Testis (tissue), 2 donors: ENCODE measurements at regions not wholly inside any gene's neighbourhood (a gene's known extent, or its start where the extent isn't known, plus 50 kb on each side); places are given as distances from the start of the nearest gene placed in this dataset.
A peak's percentile ranks its signal among the peaks of the same experiment; 100 is the strongest.

Experiments
- DNase-seq: peaks from one replicate; pipeline ENCODE4 v3.0.0-alpha.2; 2019
- H3K27ac ChIP-seq, 2 donors: fragments of 200-600 bp; sonication (generic); one replicate each; pipeline ENCODE4 v1.5.1; 2019
- H3K27me3 ChIP-seq: fragments of 200-600 bp; sonication (generic); one replicate; pipeline ENCODE4 v1.5.1; 2019
- H3K36me3 ChIP-seq: fragments of 200-600 bp; sonication (generic); one replicate; pipeline ENCODE4 v1.5.1; 2017; ENCODE audit warnings: low read depth; ENCODE audit errors: missing control alignments
- H3K4me1 ChIP-seq: fragments of 200-600 bp; sonication (generic); one replicate; pipeline ENCODE4 v1.5.1; 2019
- H3K4me3 ChIP-seq, 2 donors: fragments of 200-600 bp; sonication (generic); one replicate each; pipeline ENCODE4 v1.5.1; 2017 to 2019
- H3K9me3 ChIP-seq: fragments of 200-600 bp; sonication (generic); one replicate; pipeline ENCODE4 v1.5.1; 2017
- POLR2A ChIP-seq: fragments of 450-650 bp; IDR thresholded peaks from one replicate; pipeline ENCODE4 v1.6.1; 2017; ENCODE audit warnings: antibody characterized with exemption, mild to moderate bottlenecking, moderate library complexity
- WGBS, 2 donors: methylation state at CpG; one replicate each; pipeline ENCODE4 v1.1.5; 2018; 5-methylcytosine and 5-hydroxymethylcytosine counted together
- intact Hi-C: fragments of 100-400 bp; cut with DNase I; formaldehyde crosslinking; loops from one replicate; pipeline ENCODE4 v1.15.1; 2023; ENCODE audit warnings: low total_unique reads
- TF ChIP-seq, protein P1 (sequence below), 3 experiments: fragments of 450-650 bp in 2 of 3; fragments of 200-600 bp in 1 of 3; sonication (generic) in 1 of 3; IDR thresholded peaks; one replicate each; pipeline ENCODE4 v1.5.1; 2016 to 2019; ENCODE audit warnings: antibody characterized with exemption in 3 of 3, mild to moderate bottlenecking in 2 of 3, moderate library complexity in 1 of 3

DNA sequence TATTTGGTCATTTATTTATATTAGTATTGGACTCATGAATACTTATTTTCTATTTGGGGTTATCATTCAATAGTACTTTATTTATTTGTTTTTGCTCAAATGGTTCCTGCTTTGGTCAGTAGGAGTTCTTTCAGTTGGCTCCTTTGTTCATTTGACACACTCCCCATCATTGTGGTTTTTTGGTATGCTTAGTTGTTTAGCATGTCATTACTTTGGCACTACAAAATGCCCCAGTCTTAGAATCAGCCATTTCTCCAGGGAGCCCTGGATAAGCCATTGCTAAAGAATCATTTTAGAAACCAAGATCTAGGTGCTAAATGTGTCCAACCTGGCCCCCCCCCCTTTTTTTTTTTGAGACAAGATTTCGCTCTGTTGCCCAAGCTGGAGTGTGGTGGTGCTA, 61.7 kb upstream of the MRPS6 start:
- DNase-seq = no peak
- intact Hi-C loops = no loop called here
- WGBS, 2 donors = 93 to 100% methylated on average over 1 of the region's 1 CpG

DNA sequence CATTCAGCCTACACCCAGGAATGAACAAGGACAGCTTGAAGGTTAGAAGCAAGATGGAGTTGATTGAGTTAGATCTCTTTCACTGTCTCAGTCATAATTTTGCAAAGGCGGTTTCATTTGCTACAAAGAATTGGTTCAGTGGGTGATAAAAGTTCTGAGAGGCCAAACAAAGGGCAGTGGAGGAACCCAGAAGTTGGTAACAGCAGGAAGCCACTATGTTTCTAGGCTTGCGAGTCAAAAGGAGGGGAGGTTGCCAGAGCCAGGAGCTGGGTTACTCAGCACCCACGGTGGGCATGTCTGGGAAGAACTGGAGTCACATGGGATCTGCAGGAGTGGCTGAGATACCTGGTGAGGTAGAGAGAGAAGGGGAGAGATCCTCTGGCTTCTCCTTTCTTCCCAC, 64.2 kb upstream of the MRPS6 start:
- 54 to 60% methylated on average over 3 of the region's 3 CpGs for WGBS, 2 donors
- no peaks in the 10 kb centered on the region for H3K27me3 ChIP-seq
- H3K27ac ChIP-seq = no peak overlapping the region
- no peaks in the 10 kb centered on the region for H3K36me3 ChIP-seq
- peak; percentile 43 for DNase-seq
- no peak overlapping the region for H3K4me3 ChIP-seq
- TF ChIP-seq POLR2A = no peak
- TF ChIP-seq, protein P1, sequence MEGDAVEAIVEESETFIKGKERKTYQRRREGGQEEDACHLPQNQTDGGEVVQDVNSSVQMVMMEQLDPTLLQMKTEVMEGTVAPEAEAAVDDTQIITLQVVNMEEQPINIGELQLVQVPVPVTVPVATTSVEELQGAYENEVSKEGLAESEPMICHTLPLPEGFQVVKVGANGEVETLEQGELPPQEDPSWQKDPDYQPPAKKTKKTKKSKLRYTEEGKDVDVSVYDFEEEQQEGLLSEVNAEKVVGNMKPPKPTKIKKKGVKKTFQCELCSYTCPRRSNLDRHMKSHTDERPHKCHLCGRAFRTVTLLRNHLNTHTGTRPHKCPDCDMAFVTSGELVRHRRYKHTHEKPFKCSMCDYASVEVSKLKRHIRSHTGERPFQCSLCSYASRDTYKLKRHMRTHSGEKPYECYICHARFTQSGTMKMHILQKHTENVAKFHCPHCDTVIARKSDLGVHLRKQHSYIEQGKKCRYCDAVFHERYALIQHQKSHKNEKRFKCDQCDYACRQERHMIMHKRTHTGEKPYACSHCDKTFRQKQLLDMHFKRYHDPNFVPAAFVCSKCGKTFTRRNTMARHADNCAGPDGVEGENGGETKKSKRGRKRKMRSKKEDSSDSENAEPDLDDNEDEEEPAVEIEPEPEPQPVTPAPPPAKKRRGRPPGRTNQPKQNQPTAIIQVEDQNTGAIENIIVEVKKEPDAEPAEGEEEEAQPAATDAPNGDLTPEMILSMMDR (IDR thresholded peaks at IDR 0.05) = no peak
- intact Hi-C loops = no loop called here
- H3K4me1 ChIP-seq = peaks cover 24% of the 10 kb centered on the region
- no peaks in the 10 kb centered on the region for H3K9me3 ChIP-seq

More for the DNA sequence above, 61.7 kb upstream of the MRPS6 start:
- H3K27me3 ChIP-seq = no peaks in the 10 kb centered on the region
- H3K27ac ChIP-seq = no peak overlapping the region
- H3K9me3 ChIP-seq = no peaks in the 10 kb centered on the region
- peaks cover 7% of the 10 kb centered on the region for H3K4me1 ChIP-seq
- TF ChIP-seq, protein P1 (IDR thresholded peaks at IDR 0.05) = no peak
- TF ChIP-seq POLR2A = no peak
- no peaks in the 10 kb centered on the region for H3K36me3 ChIP-seq
- H3K4me3 ChIP-seq = no peak overlapping the region

DNA sequence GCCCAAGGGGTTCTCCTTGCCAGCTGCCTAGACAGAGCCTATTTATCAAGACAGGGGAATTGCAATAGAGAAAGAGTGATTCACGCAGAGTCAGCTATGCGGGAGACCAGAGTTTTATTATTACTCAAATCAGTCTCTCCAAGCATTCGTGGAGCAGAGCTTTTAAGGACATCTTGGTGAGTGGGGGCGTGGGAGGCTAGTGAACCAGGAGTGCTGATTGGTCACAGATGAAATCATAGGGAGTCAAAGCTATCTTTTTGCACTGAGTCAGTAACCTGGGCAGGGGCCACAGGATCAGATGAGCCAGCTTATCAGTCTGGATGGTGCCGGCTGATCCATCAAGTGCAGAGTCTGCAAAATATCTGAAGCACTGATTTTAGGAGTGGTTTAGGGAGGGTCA, 64.8 kb upstream of the MRPS6 start:
- peak; percentile 55 for DNase-seq
- no peaks in the 10 kb centered on the region for H3K36me3 ChIP-seq
- H3K27ac ChIP-seq = no peak overlapping the region
- H3K4me1 ChIP-seq = peaks cover 24% of the 10 kb centered on the region
- no peaks in the 10 kb centered on the region for H3K27me3 ChIP-seq
- WGBS, 2 donors = 48 to 77% methylated on average over 5 of the region's 5 CpGs
- TF ChIP-seq, protein P1 (IDR thresholded peaks at IDR 0.05) = no peak
- no peak for TF ChIP-seq POLR2A
- no peaks in the 10 kb centered on the region for H3K9me3 ChIP-seq
- intact Hi-C loops = no loop called here
- no peak overlapping the region for H3K4me3 ChIP-seq

DNA sequence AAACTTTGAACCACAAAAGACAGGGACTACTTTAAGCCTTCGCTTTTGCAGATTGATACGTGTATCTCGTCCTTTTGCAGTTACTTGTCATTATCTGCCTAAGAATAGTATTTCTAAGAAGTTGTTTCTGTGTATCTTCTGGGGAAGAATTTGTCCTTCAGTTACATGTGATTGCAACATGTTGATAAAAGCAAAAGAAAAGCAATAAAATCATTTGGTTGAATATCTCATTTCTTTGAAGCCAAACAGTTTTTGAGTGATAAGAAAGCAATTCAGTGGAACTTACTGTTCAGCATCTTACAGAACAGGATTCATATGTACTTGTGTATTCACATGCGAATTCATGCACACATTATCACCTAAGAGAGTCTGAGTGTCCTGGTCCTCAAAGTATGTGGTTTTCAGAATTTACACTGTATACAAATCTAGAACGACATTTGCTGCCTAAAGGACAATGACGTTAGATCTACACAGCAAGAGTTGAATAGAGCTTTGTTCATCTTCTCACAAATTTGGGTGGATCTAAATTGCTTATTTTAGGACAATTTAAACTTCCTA, 66.7 kb upstream of the MRPS6 start:
- Histone ChIP-seq H3K9me3 (no peaks in the 10 kb centered on the region), H3K4me3 (no peak overlapping the region), H3K27me3 (no peaks in the 10 kb centered on the region), H3K36me3 (no peaks in the 10 kb centered on the region), H3K4me1 (peaks cover 24% of the 10 kb centered on the region), H3K27ac (peak overlapping the region; percentile 1 to 18)
- WGBS, 2 donors = 52 to 56% methylated on average over 6 of the region's 6 CpGs
- DNase-seq = no peak
- intact Hi-C loops = no loop called here
- TF ChIP-seq POLR2A = no peak
- TF ChIP-seq, protein P1 (IDR thresholded peaks at IDR 0.05) = no peak

DNA sequence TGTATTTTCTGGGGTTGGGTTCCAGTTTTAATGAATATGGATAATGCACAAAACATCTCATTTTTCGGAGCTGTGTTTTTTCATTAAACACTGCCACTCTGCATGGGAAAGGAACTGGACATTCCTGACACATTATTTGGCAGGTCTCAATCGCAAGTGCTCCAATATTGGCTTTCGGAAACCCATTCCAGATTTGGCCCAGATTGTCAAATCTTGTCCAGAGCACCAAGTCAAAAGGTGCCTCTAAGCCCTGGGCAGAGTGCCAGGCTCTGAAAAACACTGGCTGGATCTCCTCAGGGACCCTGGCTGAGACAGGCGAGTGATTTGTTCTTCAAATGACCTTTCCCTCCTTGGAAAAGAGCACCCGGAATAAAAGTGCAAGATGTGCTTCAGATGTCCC, 68.4 kb upstream of the MRPS6 start:
- intact Hi-C loops = no loop called here
- DNase-seq = peak; percentile 27
- Histone ChIP-seq H3K9me3 (no peaks in the 10 kb centered on the region), H3K4me1 (peaks cover 24% of the 10 kb centered on the region), H3K36me3 (no peaks in the 10 kb centered on the region), H3K4me3 (no peak overlapping the region), H3K27ac (peak overlapping the region in 1 of 2 donors; percentile 29), H3K27me3 (no peaks in the 10 kb centered on the region)
- TF ChIP-seq, protein P1 (IDR thresholded peaks at IDR 0.05) = no peak
- TF ChIP-seq POLR2A = no peak
- 41 to 51% methylated on average over 5 of the region's 5 CpGs for WGBS, 2 donors
